HepG2 (cell line): ENCODE measurements at regions not wholly inside any gene's neighbourhood (a gene's known extent, or its start where the extent isn't known, plus 50 kb on each side); places are given as distances from the start of the nearest gene placed in this dataset.

ENCODE experiments used
- ATAC-seq: fragments of 200-7000 bp; cut with Tn5 transposase; 3 replicates; pipeline ENCODE4 v1.9.1; 2020; ENCODE audit warnings: mild to moderate bottlenecking, moderate library complexity
- BruUV-seq: library from RNA; stranded (reverse); fragments of 400-500 nt; replicated peaks from 2 replicates; lab custom pipeline; 2021; lab: Mats Ljungman, UMichigan
- CTCF ChIA-PET: fragments of 300-600 bp; formaldehyde crosslinking; extraction: SDS; loops from one replicate; lab custom pipeline; 2021; ENCODE audit warnings: low total read pairs, inconsistent platforms, low intra/inter-chr PET ratio; lab: Yijun Ruan, JAX
- POLR2A ChIA-PET: fragments of 350-600 bp; sonication (Branson Sonifier 250); formaldehyde crosslinking; loops from one replicate; lab custom pipeline; 2020; ENCODE audit warnings: antibody characterized with exemption, inconsistent platforms; lab: Yijun Ruan, JAX
- DNase-seq: peaks from one replicate; pipeline ENCODE4 v3.0.0-alpha.2; 2015; ENCODE audit warnings: low spot score
- FAIRE-seq: peaks from 3 replicates; lab custom pipeline; 2011; peaks lifted over from hg19 to GRCh38; lab: Jason Lieb, UNC
- H2AFZ ChIP-seq: one replicate; pipeline ENCODE4 v1.6.1; 2011; ENCODE audit warnings: low read length, inconsistent platforms
- H3K27ac ChIP-seq: fragments of 300-600 bp; 3 replicates; pipeline ENCODE4 v1.8.0; 2011; ENCODE audit warnings: mixed run types, mild to moderate bottlenecking, mixed read lengths, low read length, inconsistent platforms; ENCODE audit not compliant: insufficient read depth; ENCODE audit errors: extremely low read length
- H3K27me3 ChIP-seq, 2 experiments: fragments of 200-600 bp in 1 of 2; 2 replicates in 1 of 2; 3 replicates in 1 of 2; pipeline versions ENCODE4 v1.6.0 to v1.8.0; 2011; ENCODE audit warnings: low read length in 2 of 2, mild to moderate bottlenecking in 2 of 2, moderate library complexity in 2 of 2, inconsistent platforms in 1 of 2; ENCODE audit not compliant: insufficient read depth in 2 of 2, control insufficient read depth in 1 of 2
- H3K36me3 ChIP-seq, 2 experiments: fragments of 200-600 bp in 1 of 2; replicated peaks in 1 of 2; 2 replicates in 1 of 2; 3 replicates in 1 of 2; pipeline versions ENCODE4 v1.5.1 to v1.8.0; 2011; ENCODE audit warnings: low read length in 2 of 2, inconsistent platforms in 1 of 2; ENCODE audit not compliant: insufficient read depth in 2 of 2, control insufficient read depth in 1 of 2
- H3K4me1 ChIP-seq: 2 replicates; pipeline ENCODE4 v1.5.1; 2012; ENCODE audit warnings: low read length, inconsistent platforms; ENCODE audit not compliant: insufficient read depth
- H3K4me2 ChIP-seq: 2 replicates; pipeline ENCODE4 v1.6.0; 2011; ENCODE audit warnings: low read depth, low read length, inconsistent platforms
- H3K4me3 ChIP-seq, 3 experiments: fragments of 200-600 bp in 1 of 3; sonication (generic), shearing (Covaris generic) in 1 of 3; replicated peaks in 1 of 3; 2 replicates each; pipeline ENCODE4 v1.5.1; 2011 to 2016; ENCODE audit warnings: low read length in 3 of 3, inconsistent platforms in 2 of 3, low read depth in 2 of 3, mild to moderate bottlenecking in 2 of 3, control low read depth in 1 of 3, mixed read lengths in 1 of 3; ENCODE audit not compliant: insufficient read depth in 1 of 3
- H3K79me2 ChIP-seq: one replicate; pipeline ENCODE4 v1.6.1; 2011; ENCODE audit warnings: low read length, inconsistent platforms; ENCODE audit not compliant: insufficient read depth
- H3K9ac ChIP-seq: 2 replicates; pipeline ENCODE4 v1.6.0; 2011; ENCODE audit warnings: mild to moderate bottlenecking, low read depth, low read length, inconsistent platforms; ENCODE audit not compliant: insufficient read depth
- H3K9me3 ChIP-seq: 2 replicates; pipeline ENCODE4 v1.5.1; 2012; ENCODE audit warnings: mild to moderate bottlenecking, low read length
- H4K20me1 ChIP-seq: 2 replicates; pipeline ENCODE4 v1.6.0; 2011; ENCODE audit warnings: inconsistent platforms, mild to moderate bottlenecking, low read length, moderate library complexity; ENCODE audit not compliant: insufficient read depth
- BRF2 ChIP-seq: sonication (generic); formaldehyde crosslinking; IDR thresholded peaks from 2 replicates; pipeline ENCODE4 v1.8.1; 2022; ENCODE audit warnings: mild to moderate bottlenecking, missing genetic modification reagents
- CSRNP1 ChIP-seq: sonication (generic); formaldehyde crosslinking; IDR thresholded peaks from 2 replicates; pipeline ENCODE4 v1.8.1; 2023; ENCODE audit warnings: mild to moderate bottlenecking, missing genetic modification reagents
- JARID2 ChIP-seq: sonication (generic); formaldehyde crosslinking; IDR thresholded peaks from 2 replicates; pipeline ENCODE4 v1.8.1; 2023; ENCODE audit warnings: missing genetic modification reagents, inconsistent platforms; ENCODE audit not compliant: insufficient replicate concordance
- PAWR ChIP-seq: sonication (generic); formaldehyde crosslinking; IDR thresholded peaks from 2 replicates; pipeline ENCODE4 v1.4.0; 2020; ENCODE audit warnings: missing genetic modification reagents, mild to moderate bottlenecking, borderline replicate concordance
- SATB2 ChIP-seq: sonication (generic); formaldehyde crosslinking; IDR thresholded peaks from 2 replicates; pipeline ENCODE4 v1.5.0; 2020; ENCODE audit warnings: missing genetic modification reagents
- SRSF9 ChIP-seq: fragments of 200-400 bp; formaldehyde crosslinking; IDR thresholded peaks from 2 replicates; pipeline ENCODE4 v1.6.1; 2018; ENCODE audit warnings: borderline replicate concordance, mild to moderate bottlenecking, low read depth, low read length; ENCODE audit not compliant: insufficient read depth, poor library complexity, severe bottlenecking
- ZBTB7B ChIP-seq: sonication (generic); formaldehyde crosslinking; IDR thresholded peaks from 2 replicates; pipeline ENCODE4 v1.4.0; 2020; ENCODE audit warnings: missing genetic modification reagents
- ZFP36L2 ChIP-seq: sonication (generic); formaldehyde crosslinking; IDR thresholded peaks from 2 replicates; pipeline ENCODE4 v1.4.0; 2020; ENCODE audit warnings: missing genetic modification reagents
- ZHX2 ChIP-seq, 2 experiments: sonication (generic) in 1 of 2; formaldehyde crosslinking in 1 of 2; IDR thresholded peaks; 2 replicates each; pipeline versions ENCODE4 v1.6.1 to v1.9.0; 2014 to 2022; ENCODE audit warnings: antibody characterized with exemption in 1 of 2, borderline replicate concordance in 1 of 2, inconsistent platforms in 1 of 2, low read depth in 1 of 2, missing genetic modification reagents in 1 of 2
- ZNF12 ChIP-seq: sonication (generic); formaldehyde crosslinking; IDR thresholded peaks from 2 replicates; pipeline ENCODE4 v1.5.0; 2020; ENCODE audit warnings: missing genetic modification reagents
- ZNF124 ChIP-seq: sonication (generic); formaldehyde crosslinking; IDR thresholded peaks from 2 replicates; pipeline ENCODE4 v1.4.0; 2020; ENCODE audit warnings: missing genetic modification reagents
- ZNF136 ChIP-seq: sonication (generic); formaldehyde crosslinking; IDR thresholded peaks from 2 replicates; pipeline ENCODE4 v1.8.1; 2022; ENCODE audit warnings: low read depth, mild to moderate bottlenecking, moderate library complexity, missing genetic modification reagents
- WGBS: methylation state at CpG from one replicate; pipeline ENCODE4 v1.1.6; 2017; ENCODE audit warnings: low lambda C conversion rate; 5-methylcytosine and 5-hydroxymethylcytosine counted together
- in situ Hi-C: cut with HindIII; loops from 2 replicates; pipeline ENCODE4 v1.10.0; 2017; ENCODE audit warnings: low pct_unique_long_range_greater_than_20kb; ENCODE audit not compliant: extremely low pct_ligation_motif_present
- intact Hi-C: fragments of 100-400 bp; cut with micrococcal nuclease; formaldehyde crosslinking; loops from one replicate; pipeline ENCODE4 v1.10.0; 2022; ENCODE audit not compliant: unreplicated experiment
- TF ChIP-seq, protein P1 (sequence below), 2 experiments: sonication (generic) in 1 of 2; formaldehyde crosslinking in 1 of 2; IDR thresholded peaks; 2 replicates each; pipeline versions ENCODE4 v1.5.1 to v1.6.1; 2011 to 2020; ENCODE audit warnings: borderline replicate concordance in 1 of 2, low read depth in 1 of 2, low read length in 1 of 2, mild to moderate bottlenecking in 1 of 2, missing genetic modification reagents in 1 of 2, moderate library complexity in 1 of 2

GRCh38 chr5:162911873-162912272 lies 525.5 kb upstream of the CCNG1 start:
- 0% methylated on average over 2 of the region's 2 CpGs for WGBS
- CTCF ChIA-PET: no interaction called here
- Histone ChIP-seq H4K20me1 (no peaks in the 10 kb centered on the region), H3K4me3 (no peak overlapping the region), H3K79me2 (no peaks in the 10 kb centered on the region), H3K4me1 (no peaks in the 10 kb centered on the region), H3K36me3 (no peaks in the 10 kb centered on the region), H3K27ac (no peak overlapping the region), H3K9ac (no peak overlapping the region), H2AFZ (no peak overlapping the region), H3K9me3 (peaks cover 47% of the 10 kb centered on the region), H3K27me3 (no peaks in the 10 kb centered on the region), H3K4me2 (no peak overlapping the region)
- POLR2A ChIA-PET: no interaction called here
- intact Hi-C loops: no loop called here
- in situ Hi-C loops: no loop called here
- BruUV-seq: no TSS peak
- no peak for ATAC-seq
- no peak for DNase-seq
- no peak for FAIRE-seq
- TF ChIP-seq SATB2 (CRISPR knock-in tag) (no peak), ZBTB7B (CRISPR knock-in tag) (no peak), ZNF136 (CRISPR knock-in tag) (no peak), ZHX2 (IDR thresholded peaks at IDR 0.05; ENCODE audit: low read depth) (no peak), ZHX2 (CRISPR knock-in tag; IDR thresholded peaks at IDR 0.05; ENCODE audit: borderline replicate concordance) (no peak), SRSF9 (no peak), CSRNP1 (no peak), ZFP36L2 (CRISPR knock-in tag) (no peak), PAWR (CRISPR knock-in tag) (no peak), ZNF12 (CRISPR knock-in tag) (no peak), JARID2 (CRISPR knock-in tag) (no peak), BRF2 (CRISPR knock-in tag) (no peak), ZNF124 (CRISPR knock-in tag) (no peak)
- TF ChIP-seq, protein P1, sequence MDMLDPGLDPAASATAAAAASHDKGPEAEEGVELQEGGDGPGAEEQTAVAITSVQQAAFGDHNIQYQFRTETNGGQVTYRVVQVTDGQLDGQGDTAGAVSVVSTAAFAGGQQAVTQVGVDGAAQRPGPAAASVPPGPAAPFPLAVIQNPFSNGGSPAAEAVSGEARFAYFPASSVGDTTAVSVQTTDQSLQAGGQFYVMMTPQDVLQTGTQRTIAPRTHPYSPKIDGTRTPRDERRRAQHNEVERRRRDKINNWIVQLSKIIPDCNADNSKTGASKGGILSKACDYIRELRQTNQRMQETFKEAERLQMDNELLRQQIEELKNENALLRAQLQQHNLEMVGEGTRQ (IDR thresholded peaks at IDR 0.05; ENCODE audit: low read depth, low read length): no peak
- TF ChIP-seq, protein P1 (CRISPR knock-in tag; IDR thresholded peaks at IDR 0.05; ENCODE audit: borderline replicate concordance): no peak
